ENCODE measurements at regions not wholly inside any gene's neighbourhood (a gene's known extent, or its start where the extent isn't known, plus 50 kb on each side); places are given as distances from the start of the nearest gene placed in this dataset.

DNA sequence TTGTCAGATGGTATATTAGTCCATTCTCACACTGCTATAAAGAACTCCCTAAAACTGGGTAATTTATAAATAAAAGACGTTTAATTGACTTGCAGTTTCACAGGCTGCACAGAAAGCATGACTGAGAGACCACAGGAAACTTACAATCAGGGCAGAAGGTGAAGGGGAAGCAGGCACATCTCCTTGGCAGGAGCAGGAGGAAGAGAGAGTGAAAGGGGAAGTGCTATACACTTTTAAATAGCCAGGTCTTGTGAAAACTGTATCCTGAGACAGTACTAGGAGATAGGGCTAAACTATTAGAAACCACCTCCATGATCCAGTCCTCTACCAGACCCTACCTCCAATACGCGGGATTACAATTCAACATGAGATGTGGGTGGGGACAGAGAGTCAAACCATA is 193.9 kb upstream of the KCNG1 start:
- DNase-seq: no peak

DNA sequence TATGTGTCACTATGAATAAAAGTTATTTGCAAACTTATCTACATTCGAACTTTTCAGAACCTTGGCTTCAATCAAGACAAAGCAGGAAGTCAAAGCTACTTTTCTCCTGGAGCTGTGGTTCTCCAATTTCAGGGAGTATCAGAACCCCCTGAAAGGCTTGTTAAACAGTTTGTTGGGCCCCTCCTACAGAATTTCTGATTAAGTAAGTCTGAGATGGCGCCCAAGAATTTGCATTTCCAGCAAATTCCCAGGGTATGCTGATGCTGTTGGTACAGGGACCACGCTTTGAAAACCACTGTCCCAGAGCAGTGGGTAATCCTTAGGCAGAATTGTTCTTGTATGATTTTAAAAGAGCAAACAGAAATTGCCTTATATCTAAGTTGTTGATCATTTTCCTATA is 189.9 kb upstream of the KCNG1 start:
- DNase-seq: no peak

DNA sequence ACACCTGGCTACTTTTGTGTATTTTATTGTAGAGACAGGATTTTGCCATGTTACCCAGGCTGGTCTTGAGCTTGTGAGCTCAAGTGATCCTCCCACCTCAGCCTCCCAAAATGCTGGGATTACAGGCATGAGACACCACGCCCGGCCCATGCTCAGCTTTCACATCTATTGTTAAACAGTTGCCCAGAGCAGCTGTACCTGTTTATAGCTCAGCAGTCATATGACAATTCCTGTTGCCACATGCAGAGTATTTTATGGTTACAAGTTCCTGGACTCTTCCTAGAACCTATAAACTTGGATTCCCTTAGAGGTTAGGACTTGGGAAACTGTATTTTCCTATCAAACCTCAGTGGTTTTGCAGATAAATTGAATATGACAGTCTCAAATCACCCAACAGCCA is 188.3 kb upstream of the KCNG1 start:
- no peak for DNase-seq

DNA sequence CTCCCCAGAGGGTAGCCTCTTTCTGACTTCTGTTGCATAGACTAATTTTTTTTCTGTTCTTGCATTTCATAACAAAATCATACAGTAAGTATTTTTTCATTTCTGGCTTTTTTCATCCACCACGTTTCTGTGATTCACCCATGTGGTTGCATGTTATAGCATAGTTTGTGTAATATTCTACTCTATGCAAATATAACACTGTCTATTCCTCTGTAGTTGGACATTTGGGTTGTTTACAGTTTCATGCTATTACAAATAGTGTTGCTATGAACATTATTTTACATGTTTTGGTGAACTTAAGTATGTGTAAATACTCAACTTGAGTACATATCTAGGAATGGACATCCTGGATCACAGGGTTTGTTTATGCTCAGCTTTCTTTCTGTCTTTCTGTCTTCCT is 187.2 kb upstream of the KCNG1 start:
- no peak for DNase-seq

DNA sequence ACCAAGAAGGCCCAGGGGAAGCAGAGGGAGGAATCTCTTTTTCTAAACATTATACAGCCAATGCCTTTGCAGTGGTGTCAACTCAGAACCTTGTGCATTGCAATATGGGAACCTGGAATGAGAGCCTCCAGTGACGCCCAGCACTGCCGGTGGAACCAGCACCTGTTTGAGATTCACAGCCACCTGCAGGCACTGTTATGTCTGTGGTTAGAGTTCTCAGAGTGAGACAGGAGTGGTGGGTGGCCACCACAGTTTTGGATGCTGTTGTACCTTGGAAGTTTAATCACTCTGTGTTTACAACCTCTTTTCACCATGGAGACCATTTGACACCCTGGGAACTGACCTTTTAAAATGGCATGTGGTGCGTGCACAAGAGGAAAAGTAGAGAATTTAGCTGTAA is 185.3 kb upstream of the KCNG1 start:
- no peak for DNase-seq

DNA sequence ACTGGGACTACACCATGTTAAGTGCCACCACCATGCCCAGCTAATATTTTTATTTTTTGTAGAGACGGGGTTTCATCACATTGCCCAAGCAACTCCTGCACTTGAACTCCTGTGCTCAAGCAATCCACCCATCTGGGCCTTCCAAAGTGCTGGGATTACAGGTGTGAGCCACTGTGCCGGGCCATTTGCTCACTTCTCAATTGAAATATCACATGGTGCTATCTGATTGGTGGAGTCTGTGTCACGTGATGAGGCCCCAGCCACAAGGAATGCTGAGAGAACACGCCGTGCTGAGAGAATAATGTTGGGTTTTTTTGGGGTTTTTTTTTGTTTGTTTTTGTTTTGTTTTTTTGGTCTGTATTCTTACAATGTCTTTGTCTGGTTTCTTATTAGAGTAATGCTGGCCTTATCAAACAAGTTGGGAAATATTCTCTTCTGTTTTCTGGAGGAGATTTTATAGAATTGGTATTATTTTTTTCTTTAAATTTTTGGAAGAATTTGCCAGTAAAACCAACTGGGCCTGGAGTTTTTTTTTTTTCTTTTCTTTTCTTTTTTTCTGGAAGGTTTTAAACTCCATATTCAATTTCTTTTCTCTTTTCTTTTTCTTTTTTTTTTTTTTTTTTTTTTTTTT is 183.2 kb upstream of the KCNG1 start:
- no peak for DNase-seq

DNA sequence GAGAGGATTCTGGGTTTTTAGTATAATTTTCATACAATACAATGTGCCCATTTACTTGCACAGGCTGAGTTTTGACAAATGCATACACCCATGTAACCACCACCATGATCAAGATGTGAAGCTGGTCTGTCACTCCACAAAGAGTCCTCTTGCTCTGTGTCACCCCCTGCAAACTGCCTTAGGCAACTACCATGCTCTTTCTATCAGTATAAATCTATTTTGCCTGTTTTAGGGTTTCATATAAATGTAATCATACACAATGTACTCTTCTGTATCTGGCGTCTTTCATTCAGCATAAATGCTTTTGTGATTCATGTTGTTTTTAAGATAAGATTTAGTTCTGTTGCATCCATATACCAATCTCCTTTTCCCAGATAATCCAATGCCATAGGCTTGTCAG is 181.9 kb upstream of the KCNG1 start:
- no peak for DNase-seq

DNA sequence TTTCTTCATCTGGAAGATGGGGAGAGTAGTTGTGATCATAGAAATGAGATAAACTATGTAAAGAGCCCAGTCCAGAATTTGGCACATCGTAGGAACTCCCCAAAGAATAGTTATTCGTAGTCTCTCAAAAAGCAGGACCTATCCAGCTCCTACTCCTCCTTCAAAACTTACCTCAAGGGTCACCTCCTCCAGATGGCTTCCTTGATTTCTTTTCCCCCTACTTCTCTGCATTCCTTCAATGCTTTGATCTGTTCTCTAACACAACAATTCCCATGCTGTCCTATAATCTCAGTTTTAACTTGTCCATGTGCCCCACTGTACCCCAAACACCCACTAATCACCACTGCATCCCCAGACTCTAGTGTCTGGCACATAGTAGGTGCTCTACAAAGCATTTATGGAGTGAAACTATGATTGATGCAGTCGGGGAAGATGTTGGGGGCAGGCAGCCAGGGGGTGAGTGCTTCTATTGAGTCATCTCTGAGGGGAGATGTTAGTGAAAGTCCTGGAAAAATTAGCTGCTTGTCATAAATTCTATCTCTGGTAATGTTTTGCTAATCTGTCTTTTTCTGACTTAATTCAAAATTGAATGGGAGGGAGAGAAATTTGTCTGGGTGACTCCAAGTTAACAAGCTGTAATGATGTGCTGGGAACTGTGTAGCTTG is 181.3 kb upstream of the KCNG1 start:
- no peak for DNase-seq

DNA sequence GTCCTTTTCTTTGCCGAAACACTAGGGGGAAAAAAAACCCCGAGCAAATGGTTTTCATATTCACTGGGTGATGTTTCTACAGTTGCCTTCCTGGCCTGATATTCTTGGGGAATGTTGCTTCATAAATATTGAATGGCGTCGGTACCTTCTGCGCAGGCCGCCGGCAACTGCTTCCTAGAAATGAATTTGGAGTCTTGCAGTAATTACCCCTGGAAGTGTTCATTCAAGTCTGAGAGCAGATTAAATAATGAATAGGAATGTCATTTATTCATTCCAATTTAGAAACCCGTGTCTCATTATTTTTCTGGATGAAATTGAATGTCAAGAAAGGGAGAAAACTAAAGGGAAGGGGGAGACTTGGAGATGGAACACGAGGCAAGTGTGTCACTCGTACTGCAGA is 179.4 kb upstream of the KCNG1 start:
- no peak for DNase-seq

DNA sequence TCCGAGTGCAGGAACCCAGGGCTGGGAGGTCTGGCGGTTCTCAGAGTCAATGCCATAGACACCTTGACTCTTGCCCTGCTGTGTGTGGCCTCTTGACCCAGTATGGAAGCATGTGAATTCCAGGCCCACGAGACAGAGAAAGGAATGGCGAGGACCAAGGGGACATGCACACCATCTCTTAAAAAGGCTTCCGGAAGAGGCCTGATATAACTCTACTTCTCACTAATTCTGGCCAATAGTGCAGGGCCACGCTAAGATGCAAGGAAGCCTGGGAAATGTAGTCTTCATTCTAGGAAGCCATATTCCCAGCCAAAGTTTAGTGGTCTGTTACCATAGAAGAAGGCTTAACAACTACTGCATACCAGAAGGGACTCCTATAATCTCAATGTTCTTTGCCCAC is 177.0 kb upstream of the KCNG1 start:
- no peak for DNase-seq

DNA sequence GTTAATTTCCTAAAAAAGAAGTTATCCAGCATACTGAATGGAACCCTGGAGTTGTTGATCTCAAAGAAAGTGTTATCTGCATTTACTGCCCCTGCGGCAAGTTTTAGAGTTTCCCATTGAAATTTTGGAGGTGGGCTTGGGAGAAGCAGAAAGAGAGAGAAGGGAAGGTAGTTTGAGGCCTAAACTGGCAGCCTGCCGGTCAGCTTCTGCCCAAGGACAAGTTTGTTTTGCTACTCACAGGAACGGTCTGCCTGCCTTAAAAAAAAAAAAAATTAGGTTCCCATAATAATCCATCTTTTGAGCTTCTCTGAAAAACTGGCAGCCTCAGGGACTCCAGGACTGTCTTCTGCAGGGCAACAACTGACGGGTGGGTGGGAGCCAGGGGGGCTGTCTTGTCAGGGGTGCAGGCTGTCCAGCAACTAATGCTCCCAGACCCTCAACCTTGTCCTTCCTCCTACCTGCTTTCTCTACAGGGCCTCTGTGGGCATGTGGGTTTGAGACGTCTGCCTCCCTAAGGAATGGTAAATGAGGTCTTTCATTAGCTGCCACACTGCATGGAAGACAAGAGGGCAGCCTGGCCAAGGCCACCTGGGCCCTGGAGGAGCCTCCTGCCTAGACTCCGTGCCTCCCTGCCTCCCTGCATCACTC is 176.1 kb upstream of the KCNG1 start:
- no peak for DNase-seq

DNA sequence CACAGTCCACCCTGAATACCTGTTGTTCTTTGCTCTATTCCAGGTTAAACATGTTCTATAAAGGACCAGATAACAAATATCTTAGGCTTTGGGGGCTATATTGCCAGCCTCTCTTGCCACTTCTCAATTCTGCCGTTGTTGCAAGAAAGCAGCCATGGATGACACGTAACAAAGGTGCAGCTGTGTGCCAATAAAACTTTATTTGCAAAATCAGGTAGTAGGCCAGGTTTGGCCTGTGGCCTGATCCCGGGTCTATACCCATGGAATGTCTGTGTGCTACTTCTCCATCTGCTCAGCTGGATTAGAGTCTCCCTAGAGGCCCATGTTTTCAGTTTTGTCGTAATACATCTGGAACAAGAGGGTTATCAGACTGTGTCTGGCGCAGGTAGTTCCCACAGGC is 175.3 kb upstream of the KCNG1 start:
- no peak for DNase-seq

DNA sequence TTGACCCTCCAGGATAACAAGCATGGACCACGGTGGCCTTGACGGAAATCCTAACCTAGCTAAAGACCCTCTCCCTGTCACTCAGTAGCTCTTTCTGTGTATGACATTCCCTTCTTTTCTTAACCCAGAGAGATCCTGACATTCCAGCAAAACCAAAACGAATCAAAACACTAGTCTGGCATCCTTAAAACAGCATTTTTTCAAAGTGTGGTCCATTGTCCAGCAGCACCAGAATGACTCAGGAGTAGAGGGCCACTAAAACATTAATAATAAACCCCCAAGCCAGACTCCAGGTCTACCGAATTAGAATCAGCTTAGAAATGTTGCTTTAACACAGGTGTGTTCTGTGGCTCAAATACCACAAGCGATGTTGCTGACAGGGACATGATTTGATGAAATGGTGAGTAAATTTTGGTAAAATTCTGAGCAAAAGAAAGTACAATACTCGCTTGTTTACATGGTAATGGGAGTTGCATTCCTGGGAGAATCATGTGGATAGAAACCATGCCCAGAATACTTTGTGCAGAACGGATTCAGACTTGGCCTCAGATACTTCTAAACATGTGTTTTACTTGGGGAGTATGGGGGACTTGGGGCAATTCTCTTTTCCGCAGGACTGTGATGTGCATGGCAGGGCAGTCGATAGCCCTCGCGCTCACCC is 174.2 kb upstream of the KCNG1 start:
- DNase-seq: no peak

DNA sequence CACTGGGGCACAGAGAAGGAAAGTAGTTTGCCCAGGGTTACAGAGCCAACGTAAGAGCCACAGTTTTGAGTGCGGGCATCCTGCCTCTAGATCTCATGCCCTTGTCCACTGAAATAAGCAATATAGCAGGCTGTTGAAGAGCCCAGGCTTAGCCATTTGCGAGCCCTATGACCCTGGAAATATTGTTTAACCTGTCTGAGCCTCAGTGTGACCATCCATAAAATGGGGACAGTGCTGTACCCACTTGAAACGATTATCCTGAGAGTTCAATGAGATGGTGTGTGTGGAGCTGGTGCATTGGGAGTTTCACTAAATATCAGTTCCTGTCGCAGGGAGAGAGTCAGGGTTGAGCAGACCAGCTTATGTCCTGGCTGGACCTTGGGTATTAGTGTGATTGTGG is 173.1 kb upstream of the KCNG1 start:
- no peak for DNase-seq

DNA sequence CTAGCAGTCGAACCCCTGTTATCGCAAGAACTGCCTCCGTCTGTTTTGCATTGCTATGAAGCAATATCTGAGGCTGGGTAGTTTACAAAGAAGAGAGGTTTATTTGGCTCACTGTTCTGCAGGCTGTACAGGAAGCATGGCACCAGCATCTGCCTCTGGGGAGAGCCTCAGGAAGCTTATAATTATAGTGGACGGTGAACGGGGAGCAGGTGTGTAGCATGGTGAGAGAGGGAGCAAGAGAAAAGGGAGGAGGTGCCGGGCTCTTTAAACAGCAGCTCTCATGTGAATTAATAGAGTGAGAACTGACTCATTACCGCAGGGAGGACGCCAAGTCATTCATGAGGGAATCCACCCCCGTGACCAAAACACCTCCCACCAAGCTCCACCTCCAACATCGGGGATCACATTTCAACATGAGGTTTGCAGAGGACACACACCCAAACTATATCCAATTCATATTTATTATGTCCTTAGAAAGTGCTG is 172.6 kb upstream of the KCNG1 start:
- no peak for DNase-seq

DNA sequence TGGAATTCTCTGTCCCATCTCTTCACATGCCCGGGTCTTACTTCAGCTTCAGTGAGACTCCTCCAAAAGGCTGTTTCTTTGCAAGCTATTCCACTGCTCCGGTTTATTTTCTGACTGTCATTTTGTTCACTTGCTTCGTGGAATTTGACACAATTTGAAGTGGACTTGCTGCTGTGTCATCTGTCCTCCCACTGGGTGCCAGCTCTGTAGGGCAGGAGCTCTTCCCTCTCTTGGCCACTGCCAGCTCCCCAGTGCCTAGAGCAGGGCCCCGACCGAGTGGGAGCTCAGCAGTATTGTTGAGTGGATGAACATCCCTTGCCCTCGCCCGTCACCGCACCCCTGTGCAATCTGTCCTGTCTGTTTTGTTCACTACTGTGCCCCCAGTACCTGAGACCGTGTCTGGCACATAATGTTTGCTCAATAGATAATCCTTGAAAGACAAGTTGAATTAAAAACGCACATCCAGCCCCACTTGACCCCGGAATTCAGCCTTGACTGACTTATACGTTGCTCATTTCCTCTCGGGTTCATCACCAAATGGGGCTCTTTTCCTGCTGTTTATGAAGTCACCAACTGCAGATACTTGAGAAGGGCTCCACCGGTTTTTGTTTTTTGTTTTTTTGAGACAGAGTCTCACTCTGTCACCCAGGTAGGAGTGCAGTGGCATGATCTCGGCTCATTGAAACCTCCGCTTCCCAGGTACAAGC is 170.3 kb upstream of the KCNG1 start:
- no peak for DNase-seq

DNA sequence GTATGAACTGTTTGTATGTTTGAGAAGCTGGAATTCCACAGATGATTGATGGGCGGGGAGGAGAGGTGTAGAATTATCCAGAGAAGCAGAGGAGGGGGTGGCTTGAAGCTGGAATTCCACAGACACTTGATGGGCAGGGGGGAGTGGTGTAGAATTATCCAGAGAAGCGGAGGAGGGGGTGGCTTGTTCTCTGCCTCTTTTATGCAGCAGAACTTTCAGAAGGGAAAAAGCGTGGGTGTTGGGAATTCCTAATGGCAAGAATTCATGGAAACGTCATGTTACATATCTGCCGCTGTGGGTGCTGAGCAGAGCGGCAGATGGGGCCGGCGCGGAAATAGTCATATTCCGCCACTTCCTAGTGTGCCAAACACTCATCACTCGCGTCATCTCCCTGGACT is 167.9 kb upstream of the KCNG1 start:
- DNase-seq: no peak

DNA sequence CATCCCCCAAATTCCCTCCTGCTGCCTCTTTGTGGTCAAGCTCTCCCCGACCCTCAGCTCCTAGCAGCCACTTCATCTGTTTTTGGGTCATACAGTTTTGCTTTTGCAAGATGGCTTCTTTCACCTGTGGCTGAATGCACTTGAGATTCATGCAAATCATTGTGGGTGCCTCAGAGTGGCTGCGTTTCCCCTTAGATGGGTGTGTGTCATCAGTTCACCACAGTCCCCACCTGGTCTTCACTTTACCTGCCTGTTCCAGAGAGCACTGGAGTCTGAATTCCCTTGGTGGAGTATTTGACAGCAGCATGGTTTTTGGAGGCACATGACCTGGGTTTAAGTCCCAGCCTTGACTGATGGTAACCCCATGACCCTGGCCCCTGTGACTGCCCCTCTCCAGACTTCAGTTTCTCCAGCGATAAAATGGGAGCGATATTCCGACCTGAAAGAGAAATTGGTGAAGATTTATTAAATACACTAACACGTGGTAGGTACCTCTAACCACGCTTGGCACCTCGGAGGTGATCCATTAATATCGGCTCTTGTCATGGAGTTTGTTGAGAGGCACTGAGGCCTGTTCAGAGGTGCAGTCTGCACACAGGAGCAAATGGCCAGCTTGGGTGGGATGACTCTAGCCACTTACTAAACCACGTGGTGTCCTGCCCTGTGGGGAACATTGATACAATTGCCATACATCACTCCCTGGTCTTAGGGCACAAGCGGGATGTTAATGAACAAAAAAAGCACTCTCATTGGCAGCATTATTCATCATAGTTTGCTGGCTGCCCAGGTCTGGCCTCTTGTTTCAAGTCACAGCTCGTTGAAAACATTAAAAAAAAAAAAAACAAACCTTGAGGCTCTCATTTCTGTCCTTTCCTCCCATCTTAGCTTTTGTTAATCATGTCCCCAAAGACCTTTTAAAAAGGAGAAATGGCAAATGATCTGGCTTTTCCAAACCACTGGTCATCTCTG is 167.2 kb upstream of the KCNG1 start:
- no peak for DNase-seq

DNA sequence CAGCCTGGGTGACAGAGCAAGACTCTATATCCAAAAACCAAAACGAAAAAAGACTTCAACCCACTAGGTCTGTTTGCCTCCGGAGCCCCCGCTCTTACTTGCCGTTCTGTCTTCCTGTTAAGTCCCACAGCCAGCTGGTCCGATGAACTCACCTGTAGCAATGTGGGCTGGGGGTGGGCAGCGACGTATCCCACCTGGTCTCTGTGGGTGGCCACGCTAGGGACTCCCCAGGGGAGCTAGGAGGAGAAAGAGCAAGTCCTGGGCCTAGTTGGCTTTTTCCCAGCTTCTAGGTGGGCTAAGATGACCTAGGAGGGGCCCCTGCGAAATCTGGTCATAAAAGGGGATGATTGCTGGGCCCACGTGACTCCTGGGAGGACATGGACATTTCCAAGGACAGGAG is 166.0 kb upstream of the KCNG1 start:
- no peak for DNase-seq

DNA sequence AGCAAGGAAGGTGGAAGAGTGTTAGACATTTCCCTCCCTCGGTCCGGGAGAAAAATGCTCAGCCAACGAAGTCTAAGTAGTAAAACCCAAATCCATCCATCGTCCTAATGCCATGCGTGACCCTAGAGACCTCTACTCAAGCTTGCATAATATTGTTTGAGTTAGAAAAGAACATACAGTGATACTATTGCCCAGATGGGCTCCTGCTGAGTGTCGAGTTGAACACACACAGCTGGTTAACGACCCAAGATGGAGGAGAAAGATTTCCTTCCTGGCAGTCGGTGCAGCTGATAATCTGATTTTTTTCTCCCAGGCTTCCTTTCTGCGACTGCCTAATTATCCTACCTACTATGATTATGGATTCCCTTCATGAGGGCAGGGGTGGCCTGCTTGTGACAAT is 164.4 kb upstream of the KCNG1 start:
- DNase-seq: no peak

DNA sequence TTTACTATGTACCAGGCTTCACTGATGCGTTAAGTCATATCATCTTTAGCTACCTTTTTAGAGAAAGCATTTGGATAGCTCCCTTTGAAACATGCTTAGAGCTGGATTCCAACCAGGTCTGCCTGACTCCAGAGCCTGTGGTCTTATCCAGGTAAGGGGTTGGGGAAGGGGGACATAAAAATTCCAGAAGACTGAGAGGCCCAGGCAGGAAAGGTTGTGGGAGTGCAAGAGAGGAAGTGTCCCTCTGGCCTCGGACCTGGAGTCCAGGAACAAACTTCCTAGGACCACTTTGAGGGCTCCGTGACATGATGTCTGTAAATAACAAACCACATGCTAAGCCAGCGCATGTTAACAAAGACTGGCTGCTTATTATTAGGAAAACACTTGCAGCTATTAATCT is 163.0 kb upstream of the KCNG1 start:
- no peak for DNase-seq

DNA sequence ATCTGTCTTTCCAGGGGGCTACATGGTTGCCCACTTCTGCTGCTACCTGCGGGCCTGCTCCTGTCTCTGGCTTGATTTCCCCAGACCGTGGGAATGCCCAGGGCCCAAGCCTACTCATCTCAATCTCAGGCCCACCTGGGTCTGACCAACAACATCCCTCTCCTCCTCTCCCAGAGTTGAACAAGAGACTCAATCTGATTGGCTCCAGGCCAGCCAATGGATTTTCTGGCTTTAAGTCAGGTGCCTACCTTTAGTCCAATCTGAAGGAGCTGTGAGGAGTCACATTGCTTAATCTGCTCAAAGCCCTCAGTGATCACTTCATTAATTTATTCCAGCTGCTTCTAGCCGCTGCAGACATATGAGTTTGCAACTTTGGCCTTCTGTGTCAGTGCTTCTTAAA is 162.4 kb upstream of the KCNG1 start:
- no peak for DNase-seq
